RCC 7860 (cell line): ENCODE measurements at regions not wholly inside any gene's neighbourhood (a gene's known extent, or its start where the extent isn't known, plus 50 kb on each side); places are given as distances from the start of the nearest gene placed in this dataset.
"Not testable (repeated sequence)": the region's sequence is repeated elsewhere in the genome, so short reads cannot be mapped to it uniquely, and the experiment has no call there.

Source experiments
- DNase-seq: peaks from one replicate; pipeline ENCODE4 v3.0.0-alpha.2; 2015; ENCODE audit warnings: low spot score
- FAIRE-seq: peaks from 2 replicates; lab custom pipeline; 2012; peaks lifted over from hg19 to GRCh38; lab: Jason Lieb, UNC

- DNase-seq (no peak), FAIRE-seq (no peak)
These were observed 420.8 kb downstream of the FUT8 start for GRCh38 chr14:65833267-65833880.

- DNase-seq (no peak), FAIRE-seq (no peak)
These were observed 421.5 kb downstream of the FUT8 start for GRCh38 chr14:65834051-65834450.

- FAIRE-seq (no peak), DNase-seq (no peak)
These were observed 422.3 kb downstream of the FUT8 start for GRCh38 chr14:65834812-65835211.

DNA sequence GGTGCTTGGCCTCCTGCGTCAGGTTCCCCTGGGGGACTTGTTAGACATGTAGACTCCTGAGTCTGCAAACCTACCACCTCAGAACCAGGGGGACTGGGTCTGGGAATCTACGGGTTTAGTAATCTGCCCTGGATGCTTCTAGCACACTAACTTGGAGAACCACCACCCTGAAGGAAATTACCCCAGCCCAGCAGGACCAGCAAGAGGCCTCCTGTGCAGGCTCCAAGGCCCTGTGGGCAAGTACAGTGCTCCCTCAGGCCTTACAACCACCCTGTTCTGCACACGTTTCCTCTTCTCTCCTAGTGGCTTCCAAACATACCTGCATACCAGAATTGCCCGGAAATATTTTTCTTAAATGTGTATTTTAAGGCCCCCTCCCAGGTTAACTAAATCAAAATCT, 423.0 kb downstream of the FUT8 start:
- DNase-seq = no peak
- FAIRE-seq = no peak

- FAIRE-seq = no peak
- no peak for DNase-seq
These were observed 426.0 kb downstream of the FUT8 start for GRCh38 chr14:65838565-65838964.

DNA sequence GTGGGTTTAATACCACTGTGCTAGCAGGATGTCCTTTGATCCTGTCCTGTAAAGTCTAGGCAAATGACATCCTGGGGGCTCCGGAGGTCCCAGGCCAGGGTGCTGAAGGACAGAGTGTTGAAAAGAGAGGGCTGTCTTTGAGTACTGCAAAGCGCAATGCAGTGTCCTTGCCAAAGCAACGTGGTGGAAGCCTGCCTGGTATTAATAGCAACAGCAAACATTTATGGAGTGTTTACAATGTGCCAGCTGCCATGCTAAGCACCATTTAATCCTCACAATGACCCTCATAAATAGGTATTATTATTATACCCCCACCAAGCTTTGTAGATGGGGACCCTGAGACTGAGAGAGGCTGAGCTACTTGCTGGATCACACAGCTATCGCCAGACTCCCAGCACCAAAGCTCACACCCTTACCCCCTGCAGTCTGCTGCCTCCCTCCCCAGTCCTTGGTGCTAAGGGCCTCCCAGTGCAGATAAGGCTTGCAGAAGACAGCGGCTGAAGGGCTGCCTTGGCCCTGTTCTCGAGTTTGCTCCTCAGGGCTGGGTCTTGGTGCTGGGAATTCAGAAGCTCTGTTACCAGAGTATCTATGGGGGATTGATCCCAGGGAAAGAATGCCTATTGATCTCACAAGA, 427.7 kb downstream of the FUT8 start:
- DNase-seq (no peak), FAIRE-seq (no peak)

GRCh38 chr14:65840786-65841185, 428.3 kb downstream of the FUT8 start:
- no peak for DNase-seq
- FAIRE-seq = no peak

DNA sequence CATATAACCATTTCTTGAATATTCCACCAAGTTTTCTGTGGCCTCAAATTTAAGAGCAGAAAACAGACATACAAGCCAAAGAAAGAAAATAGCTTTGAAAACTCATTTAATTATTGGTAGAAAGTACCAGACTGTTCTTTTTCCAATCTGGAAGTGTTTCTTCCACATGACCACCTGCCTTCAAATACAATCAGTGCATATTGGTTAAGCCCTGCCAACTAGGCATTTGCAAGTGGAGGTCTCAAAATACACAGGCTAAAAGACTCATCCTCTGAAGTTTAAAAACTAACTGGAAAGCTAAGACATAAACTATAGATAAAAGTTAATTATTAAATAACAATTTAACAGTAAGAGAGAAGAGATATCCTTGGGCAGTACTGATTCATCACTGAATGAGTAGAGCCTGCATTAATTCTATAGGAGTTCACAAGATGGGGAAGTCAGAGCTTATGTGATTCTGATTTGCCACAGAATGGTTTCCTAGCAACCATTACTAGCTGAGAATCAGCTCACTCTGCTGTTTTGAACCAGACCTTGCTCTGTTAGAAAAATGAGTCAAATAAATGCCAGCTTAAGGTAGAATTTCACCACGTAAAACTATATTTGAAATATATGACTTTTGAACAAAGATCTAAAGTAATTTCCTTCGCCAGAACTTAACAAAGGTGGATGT, 433.8 kb downstream of the FUT8 start:
- DNase-seq (peak; percentile 7), FAIRE-seq (no peak)

- FAIRE-seq (no peak), DNase-seq (no peak)
These were observed 434.7 kb downstream of the FUT8 start for GRCh38 chr14:65847075-65847847.

DNA sequence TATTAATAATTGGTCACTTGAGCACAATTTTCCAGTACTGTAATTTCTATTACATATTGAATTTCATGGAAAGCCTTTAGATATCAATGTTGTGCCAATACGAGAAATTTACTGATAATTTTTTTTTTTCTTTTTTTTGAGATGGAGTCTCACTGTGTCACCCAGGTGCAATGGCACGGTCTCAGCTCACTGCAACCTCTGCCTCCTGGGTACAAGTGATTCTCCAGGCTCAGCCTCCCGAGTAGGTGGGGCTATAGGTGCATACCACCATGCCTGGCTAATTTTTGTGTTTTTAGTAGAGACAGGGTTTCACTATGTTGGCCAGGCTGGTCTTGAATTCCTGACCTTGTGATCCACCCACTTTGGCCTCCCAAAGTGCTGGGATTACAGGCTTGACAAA, 435.4 kb downstream of the FUT8 start:
- not testable (repeated sequence) for DNase-seq, FAIRE-seq

DNA sequence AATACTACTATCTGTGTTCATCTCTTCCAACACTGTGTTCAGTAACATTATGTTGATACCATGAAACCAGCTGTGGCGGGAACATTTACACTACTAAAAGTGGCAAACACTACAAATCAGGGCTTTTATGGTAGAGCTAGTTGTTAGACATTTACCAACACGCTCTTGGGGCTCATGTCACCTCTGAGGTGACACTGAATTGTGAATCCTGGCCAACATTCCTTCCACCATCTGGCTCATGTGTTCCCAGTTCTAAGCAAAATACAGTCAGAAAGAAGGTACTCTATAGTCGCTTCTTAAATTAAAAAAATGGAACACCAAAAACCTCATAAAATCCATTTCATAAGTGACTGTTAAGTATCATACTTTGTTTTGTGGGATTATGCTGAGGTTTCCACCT, 436.6 kb downstream of the FUT8 start:
- FAIRE-seq = no peak
- no peak for DNase-seq

- FAIRE-seq (no peak), DNase-seq (no peak)
These were observed 437.0 kb downstream of the FUT8 start for GRCh38 chr14:65849558-65849957.

DNA sequence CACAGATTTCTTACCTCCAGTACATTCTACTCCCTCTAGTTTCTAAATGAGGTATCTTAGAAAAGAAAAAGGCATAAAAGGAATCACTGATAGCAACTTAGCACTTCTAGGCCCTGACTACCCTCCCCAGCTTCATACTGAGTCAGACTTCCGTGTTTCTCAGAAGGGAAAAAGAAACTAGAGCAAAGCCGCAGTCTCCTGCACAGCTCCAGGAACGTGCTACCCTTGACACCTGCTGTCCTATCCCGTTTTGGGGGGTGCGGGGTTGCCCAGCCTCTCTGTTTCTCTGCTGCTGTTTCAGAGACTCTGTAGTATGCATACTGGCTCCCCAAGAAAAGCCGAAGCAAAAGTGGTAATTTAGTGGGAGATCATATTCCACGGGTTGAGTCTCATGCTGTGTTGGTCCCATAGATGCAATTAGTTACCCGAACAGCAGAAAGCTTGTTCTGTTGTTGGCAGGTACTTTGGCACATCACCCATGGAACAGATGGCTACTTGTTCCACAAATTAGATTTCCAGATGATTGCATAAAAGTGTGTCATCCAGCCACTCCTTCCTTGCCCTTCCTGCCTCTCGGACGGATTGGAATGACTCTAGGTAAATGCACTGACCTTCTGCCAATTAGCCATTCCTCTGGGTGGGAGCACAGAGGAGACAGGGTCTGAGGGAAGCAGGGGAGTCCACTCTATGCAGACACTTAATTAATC, 438.1 kb downstream of the FUT8 start:
- FAIRE-seq (no peak), DNase-seq (no peak)

GRCh38 chr14:65852689-65853088, 440.2 kb downstream of the FUT8 start:
- DNase-seq (no peak), FAIRE-seq (no peak)

- FAIRE-seq (no peak), DNase-seq (no peak)
These were observed 441.0 kb downstream of the FUT8 start for GRCh38 chr14:65853407-65853955.

DNA sequence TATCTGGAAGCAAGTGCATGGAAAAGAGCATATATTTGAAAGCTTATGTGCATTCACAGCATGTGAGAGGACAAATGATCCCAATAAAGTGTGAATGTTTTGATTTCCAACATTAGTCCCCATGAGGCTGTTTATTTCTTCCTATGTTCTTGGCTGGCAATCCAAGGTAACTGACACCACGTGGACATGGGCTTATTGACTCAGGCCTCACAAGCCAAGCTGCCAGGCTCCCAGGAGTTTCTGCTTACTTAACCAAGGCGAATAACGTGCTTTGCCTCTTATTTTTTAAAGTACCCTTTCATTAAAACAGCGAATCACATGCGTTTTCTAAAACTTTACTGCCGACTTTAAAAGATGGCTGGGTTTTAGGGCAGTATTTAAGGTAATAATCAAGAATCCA, 441.7 kb downstream of the FUT8 start:
- DNase-seq = no peak

GRCh38 chr14:65860956-65861611, 448.6 kb downstream of the FUT8 start:
- no peak for FAIRE-seq
- no peak for DNase-seq

More for the DNA sequence above, 441.7 kb downstream of the FUT8 start:
- FAIRE-seq = no peak

- no peak for DNase-seq
- no peak for FAIRE-seq
These were observed 452.0 kb downstream of the FUT8 start for GRCh38 chr14:65864549-65864948.

DNA sequence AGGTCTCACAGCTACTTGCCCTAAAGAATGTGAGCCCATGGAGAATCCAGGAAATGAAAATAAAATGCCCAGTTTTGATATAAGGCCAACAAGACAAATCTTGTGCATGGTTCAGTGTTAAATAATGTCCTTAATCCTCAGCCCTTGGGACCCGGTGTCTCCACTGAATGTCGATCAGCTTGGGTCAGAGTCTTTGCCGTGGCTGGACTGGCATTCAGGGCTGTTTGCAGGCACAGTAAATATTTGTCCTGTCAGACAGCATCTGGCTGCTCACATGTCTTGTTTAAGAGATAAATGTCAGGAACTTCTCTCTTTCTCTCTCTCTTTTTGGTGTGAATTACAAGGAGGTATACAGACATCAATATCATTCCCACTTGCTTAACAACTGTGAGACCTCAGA, 452.5 kb downstream of the FUT8 start:
- no peak for FAIRE-seq
- no peak for DNase-seq

GRCh38 chr14:65866448-65866847, 453.9 kb downstream of the FUT8 start:
- DNase-seq (no peak), FAIRE-seq (no peak)
